HG03460 (cell line): ENCODE measurements at regions not wholly inside any gene's neighbourhood (a gene's known extent, or its start where the extent isn't known, plus 50 kb on each side); places are given as distances from the start of the nearest gene placed in this dataset.
"Not testable (repeated sequence)": the region's sequence is repeated elsewhere in the genome, so short reads cannot be mapped to it uniquely, and the experiment has no call there.

Source experiments
- ATAC-seq: cut with Tn5 transposase; IDR thresholded peaks from one replicate; pipeline ENCODE4 v1.9.1; 2021; ENCODE audit not compliant: unreplicated experiment

DNA sequence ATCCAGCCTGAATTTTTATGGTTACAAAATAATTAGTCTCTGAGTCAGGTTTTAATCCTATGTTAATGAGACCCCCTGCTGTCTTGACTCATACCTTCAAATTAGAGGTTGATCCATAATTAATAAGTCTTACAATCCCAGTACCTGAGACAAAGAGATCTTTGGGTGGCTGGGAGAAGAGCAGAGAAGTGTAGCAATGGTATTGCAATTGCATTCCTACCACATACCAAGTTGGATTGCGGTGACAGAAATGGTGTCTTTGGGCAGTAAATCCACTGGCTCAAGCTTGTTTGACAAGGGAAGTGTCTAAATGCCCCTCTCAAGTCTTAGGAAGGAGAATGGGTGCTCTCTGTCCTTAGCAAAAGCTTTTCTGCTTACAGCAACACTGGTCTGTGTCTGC, 150.4 kb downstream of the BTBD3 start:
- no peak for ATAC-seq

- no peak for ATAC-seq
Observed at GRCh38 chr20:12069181-12069580, 151.5 kb downstream of the BTBD3 start.

- ATAC-seq: no peak
Observed at GRCh38 chr20:12072221-12072953, 154.7 kb downstream of the BTBD3 start.

GRCh38 chr20:12072954-12073264, 155.2 kb downstream of the BTBD3 start:
- no peak for ATAC-seq

DNA sequence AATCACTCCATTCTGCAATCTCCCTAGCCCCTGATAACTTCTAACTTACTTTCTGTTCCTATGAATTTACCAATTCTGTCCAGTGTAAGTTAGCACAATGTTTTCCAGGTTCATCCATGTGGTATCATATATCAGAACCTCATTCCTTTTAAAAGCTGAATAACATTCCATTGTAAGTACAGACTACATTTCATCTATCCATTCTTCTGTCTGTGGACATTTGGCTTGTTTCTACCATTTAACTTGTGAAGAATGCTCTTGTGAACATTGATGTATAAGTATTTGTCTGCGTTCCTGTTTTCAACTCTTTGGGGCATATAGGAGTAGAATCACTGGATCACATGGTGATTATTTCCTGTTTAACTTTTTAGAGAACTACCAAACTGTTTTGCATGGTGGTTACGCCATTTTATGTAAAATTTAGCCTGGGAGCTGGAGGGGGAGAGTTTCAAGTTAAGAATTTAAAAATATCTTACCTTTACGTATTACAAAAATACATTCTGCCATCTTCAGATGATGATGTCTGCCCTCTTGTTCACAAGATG, 156.5 kb downstream of the BTBD3 start:
- ATAC-seq: no peak

DNA sequence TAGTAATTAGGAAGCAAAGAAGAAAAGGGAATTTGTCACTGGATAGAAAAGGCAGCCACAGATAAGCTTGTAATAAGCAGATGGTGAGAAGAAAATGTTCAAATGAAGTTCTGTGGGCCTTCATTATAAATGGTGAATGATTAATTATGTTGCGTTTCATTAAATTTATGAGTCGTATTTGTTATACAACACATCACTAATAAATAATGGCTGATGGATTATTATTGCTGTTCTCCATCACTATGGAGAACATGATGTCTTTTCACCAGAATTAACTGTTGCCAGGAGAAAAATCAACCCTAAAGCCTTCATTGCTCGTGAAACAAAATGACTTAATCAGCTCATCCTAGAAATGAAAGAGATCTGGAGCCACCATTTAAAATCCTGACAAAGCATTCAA, 158.5 kb downstream of the BTBD3 start:
- ATAC-seq: no peak

DNA sequence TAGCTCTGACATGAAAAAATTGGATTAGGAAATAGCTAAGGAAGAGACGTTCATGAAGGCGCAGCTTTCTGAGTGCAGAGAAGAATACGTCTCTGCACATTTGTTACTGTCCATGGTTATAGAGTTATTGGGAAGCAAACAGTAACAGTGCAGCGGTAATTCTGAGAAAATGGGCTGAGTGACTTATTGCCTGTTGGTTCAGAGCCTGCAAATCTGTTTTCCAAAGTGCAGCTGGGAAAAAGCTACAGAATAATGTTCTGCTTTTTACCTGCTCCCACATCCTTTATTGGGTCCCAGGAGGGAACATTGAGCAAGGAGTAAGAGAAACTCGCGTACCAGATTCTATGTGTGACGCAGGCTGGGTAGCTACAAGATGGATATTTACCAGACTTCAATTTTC, 160.2 kb downstream of the BTBD3 start:
- ATAC-seq: no peak

DNA sequence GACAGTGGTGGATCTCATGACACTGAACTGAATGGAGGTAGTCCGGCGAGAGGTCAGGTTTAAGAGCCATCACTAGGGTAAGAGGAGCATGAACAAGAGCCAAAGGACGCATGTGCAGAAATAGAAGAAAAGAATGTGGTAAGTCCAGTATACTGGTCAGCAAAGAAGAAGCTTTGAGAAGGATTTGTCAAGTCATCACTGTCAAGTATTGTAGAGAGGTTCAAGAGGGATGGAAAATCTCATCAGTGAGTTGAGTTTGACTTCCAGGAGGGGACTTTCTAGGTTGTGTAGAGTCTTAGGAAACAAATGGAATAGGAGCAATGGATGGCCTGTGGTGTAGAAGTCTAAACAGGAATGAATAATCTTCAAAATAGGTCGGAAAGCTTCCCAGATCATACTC, 161.8 kb downstream of the BTBD3 start:
- ATAC-seq: no peak

- no peak for ATAC-seq
Observed at GRCh38 chr20:12083269-12083668, 165.6 kb downstream of the BTBD3 start.

DNA sequence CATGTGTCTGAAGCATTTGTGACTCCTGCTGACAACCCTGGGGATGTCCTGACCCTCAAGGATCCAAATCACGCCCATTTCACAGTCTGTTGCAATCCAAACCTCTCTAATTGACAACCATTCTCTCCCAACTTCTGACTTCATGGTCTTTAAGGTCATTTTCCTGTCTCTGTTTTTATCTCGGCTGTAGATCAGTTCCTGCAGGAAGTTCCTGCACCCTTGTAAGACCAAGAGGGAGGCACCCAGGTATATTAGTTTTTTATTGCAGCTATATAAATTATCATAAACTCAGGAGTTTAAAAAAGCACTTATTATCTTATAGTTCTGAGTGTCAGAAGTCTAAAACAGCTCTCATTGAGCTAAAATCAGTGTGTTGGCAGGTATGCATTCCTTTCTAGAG, 166.8 kb downstream of the BTBD3 start:
- no peak for ATAC-seq

DNA sequence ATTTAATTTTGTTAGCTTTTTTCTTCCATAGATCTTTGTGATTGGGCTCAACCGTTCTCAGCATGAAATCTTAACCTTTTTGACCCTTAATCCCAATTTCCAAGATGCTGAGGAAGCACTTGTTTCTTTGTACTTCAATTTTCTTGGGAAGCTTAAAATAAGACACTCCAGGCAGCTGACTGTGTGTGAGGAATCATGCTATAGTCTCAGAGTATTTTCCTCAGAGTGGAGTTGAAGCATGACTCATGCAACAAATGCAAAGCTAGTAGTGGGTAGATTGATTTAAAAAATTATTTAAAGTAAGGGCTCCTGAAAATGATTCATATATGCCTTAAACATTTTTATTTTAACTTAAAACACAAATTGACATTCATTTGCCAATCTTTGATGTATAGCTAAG, 168.7 kb downstream of the BTBD3 start:
- ATAC-seq: no peak

DNA sequence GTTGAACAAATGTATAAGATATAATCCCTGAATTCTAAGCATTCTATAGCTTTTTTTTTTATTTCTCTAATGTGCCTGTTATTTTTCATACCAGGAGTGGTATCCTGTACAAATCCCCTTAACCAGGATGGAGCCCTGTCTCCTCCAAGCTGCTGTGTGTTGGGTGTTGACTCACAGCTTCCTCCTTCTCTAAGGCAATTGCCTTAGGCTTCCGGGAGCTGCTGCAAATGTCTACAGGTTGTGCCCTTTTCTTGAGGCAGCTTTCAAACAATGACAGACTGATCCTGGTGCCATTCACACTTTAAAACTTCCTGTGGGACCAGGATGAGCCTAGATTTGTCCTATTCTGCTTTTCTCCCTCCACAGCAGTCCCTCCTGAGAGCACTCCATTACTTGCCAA, 173.2 kb downstream of the BTBD3 start:
- ATAC-seq: no peak

DNA sequence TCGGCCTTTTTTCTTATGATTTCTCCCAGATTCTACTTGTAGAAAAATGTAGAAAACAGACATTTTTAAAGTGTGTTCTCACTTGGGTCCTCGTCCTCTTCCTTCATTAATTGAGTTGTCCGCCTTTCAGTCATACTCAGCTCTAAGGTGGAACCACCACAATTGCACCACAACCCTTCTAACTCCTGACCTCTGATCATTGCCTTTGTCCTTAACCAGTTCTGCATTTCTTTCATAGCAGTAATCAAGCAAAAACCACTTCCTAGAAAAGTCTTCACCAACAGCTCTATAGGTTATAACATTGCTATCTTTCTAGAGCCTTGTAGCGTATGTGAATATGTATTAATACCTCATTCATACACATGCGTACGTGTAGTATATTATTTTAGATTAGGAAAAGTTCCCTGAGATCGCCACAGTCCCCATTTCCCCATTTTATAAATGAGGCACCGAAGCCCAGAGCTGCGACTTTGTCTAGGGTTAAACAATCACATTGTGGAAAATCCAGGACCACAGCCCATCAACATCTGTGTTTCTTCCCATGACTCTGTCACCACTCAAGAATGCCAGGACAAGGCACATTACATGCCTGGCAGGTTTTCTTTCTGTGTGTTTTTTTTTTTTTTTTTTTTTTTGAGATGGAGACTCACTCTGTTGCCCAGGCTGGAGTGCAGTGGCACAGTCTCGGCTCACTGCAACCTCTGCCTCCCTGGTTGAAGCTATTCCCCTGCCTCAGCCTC, 175.5 kb downstream of the BTBD3 start:
- ATAC-seq: no peak

GRCh38 chr20:12093797-12094190, 176.1 kb downstream of the BTBD3 start:
- ATAC-seq: not testable (repeated sequence)

GRCh38 chr20:12095180-12095920, 177.7 kb downstream of the BTBD3 start:
- no peak for ATAC-seq

DNA sequence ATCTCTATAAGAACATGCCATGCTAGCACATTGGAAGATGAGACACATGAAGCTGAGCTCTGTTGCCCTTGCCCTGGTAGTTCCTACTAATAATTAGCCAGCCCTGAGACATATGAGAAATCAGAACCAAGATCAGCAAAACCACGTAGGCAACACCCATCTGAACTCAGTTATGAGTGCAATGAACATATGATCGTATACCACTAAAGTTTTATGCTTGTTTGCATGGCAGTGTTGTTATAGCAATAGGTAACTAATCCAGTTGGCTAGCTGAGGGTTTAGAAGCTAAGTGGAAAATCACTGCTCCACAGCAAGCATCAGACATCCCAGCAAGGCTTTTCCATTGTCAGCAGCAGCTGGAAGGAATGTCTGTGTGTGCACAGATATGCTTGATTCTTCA, 180.7 kb downstream of the BTBD3 start:
- ATAC-seq: no peak

DNA sequence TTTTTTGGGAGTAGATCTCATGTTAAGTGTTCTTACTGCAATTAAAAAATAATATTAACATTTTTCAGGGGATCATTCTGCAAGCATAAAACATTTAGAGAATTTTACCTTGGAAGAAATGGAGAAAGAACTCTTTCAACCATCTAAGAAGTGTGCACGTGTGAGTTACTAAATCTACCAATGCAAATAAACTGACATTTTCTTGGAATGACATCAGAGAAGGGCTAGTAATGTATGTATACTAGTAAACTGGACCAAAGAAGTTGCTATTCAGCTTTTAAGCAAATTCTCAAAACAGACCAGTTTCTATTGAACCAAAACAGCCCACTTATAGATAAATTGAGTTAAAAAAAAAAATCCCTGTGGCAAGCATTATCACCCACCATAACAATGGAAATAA, 191.2 kb downstream of the BTBD3 start:
- no peak for ATAC-seq

GRCh38 chr20:12110274-12110673, 192.6 kb downstream of the BTBD3 start:
- no peak for ATAC-seq

DNA sequence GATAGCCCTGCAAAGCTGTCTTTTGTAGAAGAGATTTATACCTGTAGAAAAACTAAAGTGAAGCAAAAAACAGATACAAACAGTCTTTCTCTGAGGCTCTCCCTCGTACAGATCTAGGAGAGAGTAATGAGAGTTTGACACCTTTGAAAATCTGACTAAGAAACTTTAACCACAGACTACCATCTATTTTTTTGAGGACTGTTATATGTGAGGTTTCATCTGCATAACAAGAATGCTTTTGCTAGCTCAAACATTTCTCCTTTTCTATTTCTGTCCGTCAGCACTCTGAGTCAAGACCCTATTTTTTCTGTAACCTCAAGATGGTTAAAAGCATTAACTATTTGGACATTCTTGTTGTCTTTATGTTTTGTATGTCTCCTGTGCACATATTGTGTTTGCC, 193.0 kb downstream of the BTBD3 start:
- no peak for ATAC-seq

DNA sequence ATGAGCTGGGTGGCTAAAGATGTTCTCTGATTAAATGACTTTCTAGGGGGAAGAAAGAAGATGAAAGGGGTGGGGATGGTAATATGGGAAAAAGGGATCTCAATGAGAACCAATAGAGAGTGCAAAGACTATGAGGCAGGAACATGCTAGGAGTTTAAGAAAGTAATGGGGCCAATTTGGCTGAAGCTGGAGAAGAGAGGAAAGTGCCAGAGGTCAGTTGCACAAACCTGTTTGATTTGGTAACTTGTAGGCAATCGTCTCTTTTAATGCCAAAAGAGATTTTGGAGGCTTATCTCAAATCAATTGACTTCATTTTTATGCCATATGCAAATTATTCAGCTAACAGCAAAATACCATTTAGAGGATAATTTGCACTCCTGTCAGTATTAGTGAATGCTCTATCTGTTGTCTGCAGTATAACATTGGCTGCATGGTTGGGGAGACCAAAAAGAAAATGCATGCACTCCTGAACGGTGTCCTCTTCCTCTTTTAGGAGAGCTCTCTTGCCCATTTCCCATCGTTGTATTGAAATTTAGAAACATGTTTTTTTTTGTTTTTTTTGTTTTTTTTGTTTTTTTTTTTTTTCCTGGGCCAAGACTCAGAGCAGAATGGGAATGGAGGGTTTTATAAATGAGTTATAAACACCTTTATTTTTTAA, 193.9 kb downstream of the BTBD3 start:
- ATAC-seq: no peak

DNA sequence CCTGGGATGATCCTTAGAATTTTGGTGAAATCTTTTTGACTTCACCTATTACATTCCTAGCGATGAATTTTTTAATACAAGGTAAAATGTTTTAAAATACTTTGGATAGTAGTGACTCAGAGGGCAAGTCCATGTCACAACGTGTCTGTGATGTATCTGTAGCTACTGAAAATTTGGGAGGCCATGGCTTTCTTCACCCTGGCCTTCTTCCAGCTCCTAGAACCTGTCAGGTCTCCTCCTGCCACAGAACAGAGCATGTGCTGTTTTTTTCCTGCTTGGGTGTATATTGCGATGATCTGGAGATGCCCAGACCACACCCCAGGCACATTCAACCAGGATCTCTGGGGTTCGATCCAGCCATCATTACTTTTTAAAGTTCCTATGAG, 194.4 kb downstream of the BTBD3 start:
- no peak for ATAC-seq
